LHCN-M2 (cell line): ENCODE measurements at regions not wholly inside any gene's neighbourhood (a gene's known extent, or its start where the extent isn't known, plus 50 kb on each side); places are given as distances from the start of the nearest gene placed in this dataset.
A peak's percentile ranks its signal among the peaks of the same experiment; 100 is the strongest.

Experiments used
- DNase-seq: peaks from one replicate; pipeline ENCODE4 v3.0.0-alpha.2; 2012; ENCODE audit warnings: low read depth

DNA sequence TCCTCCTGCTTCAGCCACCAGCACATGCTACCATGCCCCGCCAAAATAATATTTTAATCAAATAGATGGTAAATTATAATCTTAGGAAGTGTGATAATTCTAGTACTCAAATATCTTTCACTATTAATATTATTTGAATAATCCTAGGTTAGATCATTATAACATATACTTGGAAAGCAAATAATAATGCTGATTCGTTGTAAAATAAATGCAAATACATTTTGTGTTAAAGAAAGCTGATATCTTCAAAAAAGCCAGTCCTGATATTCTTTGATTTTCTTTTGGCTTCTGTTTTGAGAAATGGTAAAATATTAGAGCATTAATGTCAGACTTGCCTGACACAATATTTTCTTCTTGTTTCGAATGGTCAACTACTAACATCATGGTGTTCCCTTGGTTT is 116.3 kb upstream of the ADAMTS5 start:
- DNase-seq: no peak

DNA sequence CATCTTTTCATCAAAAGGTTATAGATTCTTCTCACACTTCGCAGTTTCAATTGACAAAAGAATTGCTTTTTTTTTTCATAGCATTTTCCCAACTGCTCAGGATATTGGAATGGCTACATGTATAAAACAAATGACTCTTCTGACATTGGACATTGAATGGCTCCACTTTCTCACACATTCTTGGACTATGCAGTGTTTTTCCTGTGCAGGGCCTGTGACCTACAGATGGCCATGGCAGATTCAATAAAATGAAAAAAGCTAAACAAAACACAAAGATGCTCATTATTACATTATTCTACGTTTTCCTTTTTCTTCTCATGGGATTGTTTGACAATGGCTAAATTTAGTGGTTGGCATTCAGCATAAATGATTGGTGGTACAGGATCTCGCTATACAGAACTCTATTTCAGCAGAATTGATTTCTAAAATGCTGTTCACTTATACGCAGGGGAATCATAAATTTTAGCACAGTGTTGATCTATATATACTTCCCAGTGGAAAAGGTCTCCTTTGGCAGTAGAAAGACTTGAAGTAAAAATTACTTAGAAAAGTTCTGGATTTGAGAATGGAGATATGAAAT is 115.6 kb upstream of the ADAMTS5 start:
- DNase-seq: no peak

DNA sequence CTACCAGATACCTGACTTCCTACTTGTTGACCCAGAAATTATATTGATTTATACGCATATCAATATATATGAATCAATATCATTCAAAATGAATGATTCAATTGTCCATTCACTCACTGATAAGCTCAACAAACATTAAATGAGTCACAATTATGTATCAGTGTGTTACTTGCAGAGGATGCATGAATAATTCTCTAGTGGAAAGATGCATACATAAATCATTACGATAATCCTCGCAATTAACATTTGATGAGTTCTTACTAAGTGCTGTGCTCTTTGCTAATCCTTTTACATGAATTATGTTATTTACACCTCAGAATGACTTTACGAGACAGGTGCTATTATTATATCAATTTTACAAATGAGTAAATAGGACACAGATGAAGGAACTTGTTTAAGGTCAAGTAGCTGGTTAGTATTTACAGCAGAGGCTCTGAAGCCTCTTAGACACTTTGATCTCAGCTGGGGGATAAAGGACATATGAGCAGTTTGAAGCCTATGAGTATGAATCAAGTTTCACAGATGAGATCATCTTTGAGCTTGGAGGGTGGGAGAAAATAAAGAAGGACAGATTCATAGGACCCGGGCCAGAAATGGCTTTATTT is 112.8 kb upstream of the ADAMTS5 start:
- no peak for DNase-seq

DNA sequence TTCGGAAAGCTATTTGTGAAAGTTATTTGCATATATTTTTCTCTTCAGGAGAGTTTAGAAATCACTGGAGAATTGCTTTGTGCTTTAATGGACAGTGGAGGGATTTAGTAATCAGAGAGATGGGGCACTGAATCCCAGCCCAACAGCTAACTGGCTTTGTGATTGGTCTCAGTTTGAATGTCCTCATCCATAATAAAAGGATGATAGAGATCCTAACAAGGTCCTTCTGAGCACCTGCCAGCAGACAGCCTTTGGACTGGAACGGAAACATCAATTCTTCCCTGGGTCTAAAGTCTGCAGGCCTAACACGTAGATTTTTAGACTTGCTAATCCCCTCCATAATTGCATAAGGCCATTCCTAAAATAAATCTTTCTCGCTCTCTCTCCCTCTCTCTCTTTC is 112.0 kb upstream of the ADAMTS5 start:
- DNase-seq: no peak

DNA sequence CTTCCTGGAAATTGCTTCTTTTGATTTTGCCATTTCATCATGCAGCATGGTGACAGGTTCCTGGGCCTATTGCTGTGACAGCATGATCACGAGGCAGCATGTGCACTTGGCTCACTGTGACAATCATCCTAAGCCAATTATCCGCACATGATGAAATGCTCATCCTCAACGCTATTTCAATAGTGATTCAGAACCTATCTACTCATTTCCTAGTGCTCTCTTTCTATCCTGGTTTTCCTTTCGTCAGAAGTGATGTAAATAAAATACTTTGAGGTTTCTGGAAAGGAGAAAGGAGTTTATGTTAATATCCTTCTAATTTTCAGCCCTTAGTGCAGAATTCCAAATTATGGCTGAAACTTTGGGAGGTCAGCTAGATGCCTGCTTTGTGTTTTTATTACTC is 110.6 kb upstream of the ADAMTS5 start:
- DNase-seq: no peak

DNA sequence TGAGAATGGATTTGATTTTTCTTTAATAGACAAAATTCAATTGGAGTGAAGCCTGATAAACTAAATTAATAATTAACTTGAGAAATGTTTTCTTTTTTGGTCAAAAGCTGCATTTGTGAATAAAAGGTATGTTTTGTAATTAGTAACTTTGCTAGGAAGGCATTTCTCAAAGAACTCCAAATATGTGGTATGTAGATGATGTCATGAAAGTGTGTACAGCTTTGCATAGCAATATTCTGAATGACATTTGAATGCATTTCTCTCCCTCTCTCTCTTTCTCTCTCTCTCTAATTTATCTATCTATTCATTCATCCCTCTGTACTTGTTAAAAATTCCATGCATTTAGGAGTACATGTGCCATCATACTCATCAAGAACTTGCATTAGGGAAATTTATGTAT is 109.1 kb upstream of the ADAMTS5 start:
- no peak for DNase-seq

DNA sequence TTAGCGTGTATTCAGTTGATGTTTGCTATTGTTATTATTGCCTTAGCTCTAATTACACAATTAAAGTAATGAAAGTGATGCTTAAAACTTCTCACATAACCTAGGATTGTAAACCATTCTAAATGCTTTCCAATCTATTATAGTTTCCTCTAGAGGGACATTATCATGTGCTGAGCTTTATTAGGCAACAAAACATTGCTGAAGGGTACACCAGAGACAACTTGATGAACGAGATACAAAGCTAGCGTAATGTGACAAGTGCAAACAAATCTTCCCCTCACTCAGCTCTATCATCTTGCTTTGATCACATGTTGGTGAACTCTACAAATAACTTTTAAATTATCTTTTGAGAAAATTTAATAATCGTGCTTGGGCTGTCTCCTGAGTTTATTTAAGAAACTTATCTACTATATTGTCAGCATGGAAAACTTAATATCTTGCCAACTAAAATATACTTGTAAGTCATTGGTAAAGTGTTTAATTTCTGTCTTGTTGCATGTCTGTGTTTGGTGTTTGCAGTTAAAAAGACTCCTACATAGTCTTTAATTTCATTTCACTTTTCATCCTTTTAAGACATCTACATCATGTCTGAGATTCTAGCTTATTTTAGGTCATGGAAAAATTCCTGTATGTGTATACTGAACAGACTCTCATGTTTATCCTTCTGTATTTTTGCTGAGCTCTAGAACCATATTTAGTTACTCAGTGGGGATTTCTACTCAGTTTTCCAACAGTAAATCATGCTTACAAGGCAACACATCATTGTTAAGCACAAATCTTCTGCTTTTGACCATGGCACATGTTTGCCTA is 104.2 kb upstream of the ADAMTS5 start:
- DNase-seq: no peak

DNA sequence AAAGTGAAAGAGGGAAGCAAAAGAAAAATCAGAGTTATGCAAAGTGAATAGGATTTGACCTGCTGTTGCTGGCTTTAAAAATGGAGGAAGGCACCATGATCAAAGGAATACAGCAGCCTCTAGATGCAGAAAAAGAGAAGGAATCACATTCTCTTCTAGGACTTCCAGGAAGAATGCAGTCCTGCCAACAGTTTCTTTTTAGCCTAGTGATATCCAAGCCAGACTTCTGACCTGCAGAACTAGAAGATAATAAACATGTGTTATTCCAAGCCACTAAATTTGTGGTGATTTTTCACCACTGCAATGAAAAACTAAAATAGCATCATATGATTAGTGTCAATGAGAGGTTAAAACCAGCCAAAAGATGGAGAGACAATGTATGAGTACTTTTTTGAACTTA is 101.9 kb upstream of the ADAMTS5 start:
- no peak for DNase-seq

DNA sequence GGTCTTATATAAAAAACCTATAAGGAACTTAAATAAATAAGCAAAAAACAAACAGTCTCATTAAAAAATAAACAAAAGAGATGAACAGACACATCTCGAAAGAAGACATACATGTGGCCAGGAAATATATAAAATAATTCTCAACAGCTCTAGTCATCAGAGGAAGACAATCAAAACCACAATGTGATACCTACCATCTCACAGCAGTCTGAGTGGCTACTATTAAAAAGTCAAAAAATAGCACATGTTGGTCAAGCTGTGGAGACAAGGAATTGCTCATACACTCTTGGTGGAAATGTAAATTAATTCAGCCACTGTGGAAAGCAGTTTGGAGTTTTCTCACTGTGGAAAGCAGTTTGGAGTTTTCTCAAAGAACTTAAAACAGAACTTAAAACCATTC is 100.3 kb upstream of the ADAMTS5 start:
- DNase-seq: peak; percentile 48

DNA sequence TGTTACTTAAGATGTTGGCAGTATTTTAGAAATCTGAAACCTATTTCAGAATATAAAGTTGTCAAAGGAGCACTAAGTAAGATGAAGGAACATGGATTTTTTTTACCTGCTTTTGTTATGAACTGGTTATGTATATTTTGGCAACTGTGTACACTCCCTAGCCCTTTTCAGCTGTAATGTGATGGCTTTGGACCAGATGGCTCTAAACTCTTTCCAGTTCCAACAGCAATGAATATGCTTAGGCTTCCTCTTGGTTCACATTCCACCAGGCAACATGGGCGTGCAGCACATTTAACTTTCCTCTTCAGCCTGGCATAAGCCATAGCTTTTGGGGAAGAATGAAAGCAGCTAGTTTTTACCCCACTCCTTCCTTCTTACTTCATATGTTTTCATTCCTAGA is 95.6 kb upstream of the ADAMTS5 start:
- no peak for DNase-seq

DNA sequence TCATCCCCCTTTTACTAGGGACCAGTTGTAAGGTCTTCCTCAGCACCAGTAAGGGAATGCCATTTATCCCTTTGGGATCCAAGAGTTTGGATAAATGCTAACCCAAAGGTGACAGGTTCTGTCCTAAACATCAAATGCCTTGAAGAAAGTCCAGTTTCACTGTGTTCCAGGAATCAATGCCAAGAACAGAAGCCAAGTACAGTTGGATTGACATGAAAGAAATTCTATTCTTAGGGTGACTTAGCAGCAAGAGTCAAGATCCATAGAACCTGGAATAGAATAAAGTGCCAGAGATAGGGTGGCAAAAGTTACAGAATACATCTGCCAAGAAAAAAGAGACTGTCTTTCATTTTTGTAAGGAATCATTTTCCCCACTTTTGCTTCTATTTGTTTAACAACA is 94.9 kb upstream of the ADAMTS5 start:
- DNase-seq: no peak

DNA sequence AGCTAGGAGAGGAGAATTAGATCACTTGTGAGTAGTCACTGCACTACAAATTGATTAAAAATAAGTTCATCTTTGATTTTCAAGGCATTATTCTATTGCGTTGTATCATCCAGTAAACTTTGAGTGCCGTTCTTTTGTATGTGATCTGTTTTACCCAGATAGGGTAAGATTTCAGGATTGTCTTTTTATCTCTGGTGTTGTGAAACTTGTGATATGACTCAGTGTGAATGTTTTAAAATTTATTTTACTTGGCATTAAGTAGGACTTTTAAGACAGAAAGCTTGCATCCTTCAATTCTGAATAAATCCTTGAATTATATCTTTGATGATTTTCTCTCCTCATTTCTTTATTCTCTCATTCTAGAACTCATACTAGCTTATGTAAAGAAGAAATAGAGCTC is 93.3 kb upstream of the ADAMTS5 start:
- DNase-seq: peak; percentile 49

DNA sequence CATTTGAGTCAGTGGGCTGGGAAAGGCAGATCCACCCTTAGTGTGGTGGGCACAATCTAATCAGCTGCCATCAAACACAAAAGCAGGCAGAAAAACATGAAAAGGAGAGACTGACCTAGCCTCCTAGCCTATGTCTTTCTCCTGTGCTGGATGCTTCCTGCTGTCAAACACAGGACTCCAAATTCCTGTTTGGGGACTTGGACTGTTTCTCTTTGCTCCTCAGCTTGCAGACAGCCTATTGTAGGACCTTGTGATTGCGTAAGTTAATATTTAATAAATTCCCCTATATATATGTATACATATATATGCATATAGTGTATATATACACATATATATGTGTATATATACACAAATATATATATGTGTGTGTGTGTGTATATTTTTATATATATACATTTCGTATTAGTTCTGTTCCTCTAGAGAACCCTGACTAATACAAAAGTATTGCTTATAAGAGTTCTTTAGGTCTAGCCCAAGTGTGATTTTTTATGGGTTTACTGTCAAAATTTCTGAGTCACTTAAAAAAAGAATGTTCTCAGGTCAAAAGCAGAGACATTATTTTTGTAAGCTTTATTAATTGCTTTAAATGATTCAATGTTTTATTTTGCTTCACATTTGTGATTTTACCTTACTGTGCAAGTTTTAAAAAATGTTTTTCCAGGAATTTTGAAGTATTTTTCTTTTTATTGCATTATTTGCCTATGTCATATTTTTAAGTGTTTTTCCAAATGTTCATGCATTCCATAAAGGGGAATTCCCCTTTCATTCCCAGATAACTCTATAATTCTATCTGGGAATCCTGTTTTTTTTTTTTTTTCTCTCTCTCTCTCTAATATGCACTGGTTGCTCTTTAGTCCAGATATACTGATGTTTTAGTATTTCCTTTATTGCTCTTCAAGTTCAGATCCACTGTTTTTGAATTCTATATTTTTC is 92.1 kb upstream of the ADAMTS5 start:
- DNase-seq: no peak

DNA sequence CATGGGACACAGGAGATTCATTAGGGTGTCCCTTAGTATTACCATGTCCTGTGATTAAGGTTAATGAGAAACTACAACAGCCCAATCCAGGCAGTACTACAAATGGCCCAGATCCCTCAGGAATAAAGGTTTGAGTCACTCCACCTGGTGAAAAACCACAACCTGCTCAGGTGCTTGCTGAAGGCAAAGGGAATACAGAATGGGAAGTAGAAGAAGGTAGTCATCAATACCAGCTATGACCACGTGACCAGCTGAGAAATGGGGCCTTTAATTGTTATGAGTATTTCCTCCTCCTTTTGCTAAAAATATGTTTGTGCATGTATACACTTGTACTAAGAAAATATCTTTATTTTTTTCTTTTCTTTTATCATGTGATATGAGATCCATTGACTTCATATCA is 91.1 kb upstream of the ADAMTS5 start:
- no peak for DNase-seq

DNA sequence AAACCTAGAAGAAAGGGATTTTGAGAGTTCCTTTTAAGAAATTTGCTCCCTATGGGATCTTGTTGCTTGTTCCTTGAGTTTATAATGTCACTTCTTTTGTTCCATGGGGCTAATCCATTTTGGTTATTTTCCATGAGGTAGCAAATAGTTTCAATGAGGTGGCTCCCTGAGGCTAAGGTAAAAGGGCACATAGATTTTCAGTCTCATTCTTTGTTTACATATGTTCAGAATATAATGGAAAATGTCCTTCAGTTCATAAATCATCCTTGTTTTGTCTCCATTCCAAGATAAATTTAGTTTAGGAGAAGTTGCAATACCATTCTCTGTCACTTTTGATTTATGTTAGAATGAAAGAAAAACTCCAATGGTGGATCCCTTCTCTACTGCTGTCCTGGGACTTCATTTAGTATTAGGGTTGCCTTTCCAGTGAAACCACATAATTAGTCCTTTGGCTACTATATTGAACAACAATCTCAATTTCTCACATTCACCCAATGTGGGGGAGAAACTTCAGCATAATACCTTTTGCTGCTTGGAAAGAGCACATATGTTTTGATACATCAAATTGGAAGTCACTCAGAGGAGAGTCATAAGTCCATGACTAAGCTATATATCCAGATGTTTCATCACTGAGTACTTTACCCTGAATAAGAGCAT is 80.9 kb upstream of the ADAMTS5 start:
- DNase-seq: peak; percentile 64

DNA sequence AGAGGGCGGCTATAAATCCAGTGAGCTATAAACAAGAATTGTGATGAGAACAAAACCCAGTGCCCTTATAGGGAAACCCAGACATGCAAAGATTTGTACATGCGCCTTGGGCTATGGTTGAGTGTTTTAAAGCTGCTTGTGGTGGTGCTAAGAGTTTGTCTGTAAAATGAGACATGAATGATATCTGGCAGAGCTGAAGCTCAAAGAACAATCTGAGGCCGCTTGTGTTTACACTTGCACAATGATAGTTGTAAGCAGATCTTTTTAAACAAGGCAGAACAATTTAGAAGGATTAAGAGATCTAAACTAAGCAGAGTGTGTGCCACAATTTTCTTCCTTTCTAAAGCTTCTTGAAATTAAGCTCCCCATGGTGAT is 80.4 kb upstream of the ADAMTS5 start:
- DNase-seq: no peak

DNA sequence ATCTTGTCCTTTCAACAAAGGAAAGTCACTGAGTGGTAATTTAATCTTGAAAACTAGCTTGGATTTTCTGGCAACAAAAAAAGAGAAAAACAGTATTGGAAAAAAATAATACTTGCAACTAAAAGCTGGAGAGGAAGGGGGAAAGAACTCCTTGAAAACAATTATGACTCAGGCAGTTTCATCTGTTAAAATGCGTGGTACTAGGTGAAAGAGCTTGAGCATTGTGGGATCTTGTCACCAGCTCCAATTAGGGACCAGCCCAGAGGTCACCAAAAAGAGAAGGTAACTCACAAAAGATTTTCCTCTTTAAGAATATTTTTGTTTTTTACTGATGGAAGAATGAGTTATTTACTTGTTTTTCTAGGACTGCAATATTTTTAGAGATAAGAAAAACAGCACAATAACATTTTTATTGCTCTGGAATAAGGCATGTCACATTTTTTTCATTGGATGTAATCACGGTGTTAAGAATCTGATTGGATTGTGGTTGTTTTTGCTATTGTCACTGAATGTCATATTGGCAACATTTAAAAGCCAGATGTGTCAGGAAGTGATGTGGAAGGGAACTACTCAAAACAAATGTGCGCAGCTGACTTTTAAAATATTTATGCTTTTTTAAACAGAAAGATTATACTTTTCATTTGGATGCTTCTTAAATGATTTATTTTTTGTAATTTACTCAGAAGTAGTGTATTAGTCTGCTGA is 78.5 kb upstream of the ADAMTS5 start:
- no peak for DNase-seq

DNA sequence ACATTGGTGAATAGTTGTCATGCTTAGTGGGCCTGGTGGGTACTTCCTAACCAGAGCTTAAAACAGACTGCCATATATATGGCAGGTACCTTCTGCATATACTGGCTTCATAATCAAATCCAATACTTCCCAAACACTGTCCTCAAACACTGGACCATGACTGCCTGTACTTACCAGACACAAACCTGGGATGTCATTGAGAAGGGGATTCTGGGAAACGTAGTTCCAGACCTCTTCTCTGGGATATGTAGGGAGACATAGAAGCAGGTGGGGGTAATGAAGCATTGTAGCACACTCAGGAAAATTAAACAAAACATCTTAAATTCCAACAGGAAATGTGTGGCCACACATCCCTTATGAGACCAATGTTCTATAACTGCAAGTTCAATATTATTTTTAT is 76.5 kb upstream of the ADAMTS5 start:
- no peak for DNase-seq

DNA sequence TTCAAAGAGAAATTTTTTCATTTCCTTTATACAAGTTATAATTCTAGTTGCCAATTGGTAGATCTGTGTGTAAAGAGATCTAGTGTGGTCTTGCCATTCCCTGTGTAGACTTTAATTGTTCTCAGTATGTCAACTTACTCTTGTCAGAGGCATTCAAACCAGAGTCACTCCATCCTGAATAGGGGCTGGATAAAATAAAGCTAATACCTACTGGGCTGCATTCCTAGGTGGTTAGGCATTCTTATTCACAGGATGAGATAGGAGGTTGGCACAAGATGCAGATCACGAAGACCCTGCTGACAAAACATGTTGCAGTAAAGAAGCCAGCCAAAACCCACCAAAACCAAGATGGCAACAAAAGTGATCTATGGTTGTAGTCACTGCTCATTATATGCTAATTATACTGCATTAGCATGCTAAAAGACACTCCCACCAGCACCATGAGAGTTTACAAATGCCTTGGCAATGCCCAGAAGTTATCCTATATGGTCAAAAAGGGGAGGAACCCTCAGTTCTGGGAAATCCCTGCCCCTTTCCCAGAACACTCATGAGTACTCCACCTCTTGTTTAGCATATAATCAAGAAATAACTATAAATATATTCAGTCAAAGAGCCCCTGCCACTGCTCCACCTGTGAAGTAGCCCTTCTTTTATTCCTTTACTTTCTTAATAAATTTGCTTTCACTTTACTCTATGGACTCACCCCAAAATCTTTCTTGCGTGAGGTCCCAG is 74.0 kb upstream of the ADAMTS5 start:
- no peak for DNase-seq

DNA sequence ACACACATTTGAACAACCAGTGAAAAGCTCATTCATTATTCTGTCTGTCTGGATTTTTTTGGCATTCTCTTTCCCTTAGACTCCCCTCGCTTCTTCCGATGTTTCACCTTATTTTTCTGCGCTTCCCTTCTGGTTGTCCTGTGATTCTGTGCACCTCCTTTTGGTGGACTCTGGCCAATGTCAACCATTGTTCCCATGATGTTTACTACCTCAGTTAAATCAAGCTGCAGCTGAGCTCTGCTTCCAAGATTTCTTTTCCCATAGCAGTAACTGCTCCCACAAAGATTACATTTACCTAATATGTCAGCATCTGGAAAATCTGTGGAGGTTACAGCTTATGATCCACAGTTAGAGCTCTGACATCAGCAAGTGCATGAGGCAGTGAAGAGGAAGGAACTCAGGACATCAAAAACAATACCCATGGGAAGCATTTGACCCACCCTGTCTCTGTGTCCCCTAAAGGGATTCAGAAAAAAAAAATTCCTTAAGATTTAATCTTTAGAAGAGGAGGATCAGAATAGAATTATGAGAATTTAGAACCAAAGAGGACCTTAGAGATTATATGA is 69.9 kb upstream of the ADAMTS5 start:
- no peak for DNase-seq
